IMR-90 (cell line): ENCODE measurements at regions not wholly inside any gene's neighbourhood (a gene's known extent, or its start where the extent isn't known, plus 50 kb on each side); places are given as distances from the start of the nearest gene placed in this dataset.

Experiments
- ATAC-seq: fragments of 200-7000 bp; cut with Tn5 transposase; 2 replicates; pipeline ENCODE4 v1.9.1; 2020; ENCODE audit warnings: low read depth, mild to moderate bottlenecking, moderate library complexity
- BruUV-seq: library from RNA; stranded (reverse); fragments of 400-500 nt; replicated peaks from 2 replicates; lab custom pipeline; 2021; lab: Mats Ljungman, UMichigan
- CTCF ChIA-PET: fragments of 300-600 bp; formaldehyde crosslinking; extraction: SDS; loops from one replicate; lab custom pipeline; 2021; ENCODE audit warnings: antibody characterized with exemption; lab: Yijun Ruan, JAX
- POLR2A ChIA-PET: fragments of 300-600 bp; sonication (Branson Sonifier 250); formaldehyde crosslinking; loops from one replicate; lab custom pipeline; 2022; ENCODE audit warnings: antibody characterized with exemption; ENCODE audit not compliant: unreplicated experiment; lab: Charles Lee
- DNase-seq: peaks from one replicate; pipeline ENCODE4 v3.0.0; 2013
- H2AFZ ChIP-seq: replicated peaks from 2 replicates; pipeline ENCODE3; 2013; ENCODE audit warnings: low read length, mild to moderate bottlenecking; ENCODE audit not compliant: poor library complexity
- H2AK5ac ChIP-seq: 2 replicates; pipeline ENCODE4 v1.6.1; 2013; ENCODE audit warnings: low read depth, low read length, inconsistent platforms
- H2AK9ac ChIP-seq: replicated peaks from 2 replicates; pipeline ENCODE3; 2013; ENCODE audit warnings: mild to moderate bottlenecking, low read depth, low read length, moderate library complexity; ENCODE audit not compliant: poor library complexity
- H2BK120ac ChIP-seq: 2 replicates; pipeline ENCODE4 v1.6.1; 2013; ENCODE audit warnings: low read depth, low read length, inconsistent platforms
- H2BK15ac ChIP-seq: 3 replicates; pipeline ENCODE4 v1.6.1; 2013; ENCODE audit warnings: low read depth, low read length, inconsistent platforms
- H2BK20ac ChIP-seq: 2 replicates; pipeline ENCODE4 v1.6.1; 2013; ENCODE audit warnings: low read depth, mild to moderate bottlenecking, inconsistent platforms, low read length, moderate library complexity
- H2BK5ac ChIP-seq: 2 replicates; pipeline ENCODE4 v1.6.1; 2013; ENCODE audit warnings: mild to moderate bottlenecking, low read depth, low read length, inconsistent platforms; ENCODE audit not compliant: poor library complexity, severe bottlenecking
- H3K14ac ChIP-seq: replicated peaks from 2 replicates; pipeline ENCODE4 v1.6.1; 2013; ENCODE audit warnings: low read depth, low read length, inconsistent platforms
- H3K18ac ChIP-seq: 2 replicates; pipeline ENCODE4 v1.6.1; 2013; ENCODE audit warnings: low read depth, low read length, control low read depth
- H3K23ac ChIP-seq: 2 replicates; pipeline ENCODE4 v1.6.1; 2013; ENCODE audit warnings: low read depth, low read length, inconsistent platforms
- H3K27ac ChIP-seq: 2 replicates; pipeline ENCODE4 v1.5.1; 2013; ENCODE audit warnings: mild to moderate bottlenecking, control low read depth, low read length; ENCODE audit not compliant: insufficient read depth
- H3K27me3 ChIP-seq: 2 replicates; pipeline ENCODE4 v1.6.1; 2013; ENCODE audit warnings: low read length; ENCODE audit not compliant: control insufficient read depth, insufficient read depth
- H3K36me3 ChIP-seq: 2 replicates; pipeline ENCODE4 v1.6.1; 2013; ENCODE audit warnings: low read length, mixed read lengths; ENCODE audit not compliant: control insufficient read depth, insufficient read depth
- H3K4ac ChIP-seq: 2 replicates; pipeline ENCODE4 v1.6.1; 2013; ENCODE audit warnings: low read depth, low read length, inconsistent platforms
- H3K4me1 ChIP-seq: 2 replicates; pipeline ENCODE4 v1.6.1; 2013; ENCODE audit warnings: low read length, mixed read lengths; ENCODE audit not compliant: control insufficient read depth, insufficient read depth
- H3K4me2 ChIP-seq: 2 replicates; pipeline ENCODE4 v1.6.1; 2013; ENCODE audit warnings: low read depth, mild to moderate bottlenecking, control low read depth, low read length, moderate library complexity
- H3K4me3 ChIP-seq: 2 replicates; pipeline ENCODE4 v1.5.1; 2013; ENCODE audit warnings: low read depth, mild to moderate bottlenecking, control low read depth, low read length, moderate library complexity; ENCODE audit not compliant: insufficient read depth
- H3K56ac ChIP-seq: 2 replicates; pipeline ENCODE4 v1.6.1; 2013; ENCODE audit warnings: low read length, inconsistent platforms; ENCODE audit not compliant: insufficient read depth; ENCODE audit errors: extremely low read depth
- H3K79me1 ChIP-seq, 2 experiments: 2 replicates each; pipeline ENCODE4 v1.6.1; 2013; ENCODE audit warnings: low read length in 2 of 2, inconsistent platforms in 1 of 2, low read depth in 1 of 2
- H3K9ac ChIP-seq: 2 replicates; pipeline ENCODE4 v1.6.1; 2013; ENCODE audit warnings: low read depth, low read length, control low read depth
- H3K9me1 ChIP-seq: 2 replicates; pipeline ENCODE4 v1.6.1; 2013; ENCODE audit warnings: low read length, inconsistent platforms; ENCODE audit not compliant: insufficient read depth
- H3K9me3 ChIP-seq: 2 replicates; pipeline ENCODE4 v1.6.1; 2013; ENCODE audit warnings: low read length; ENCODE audit not compliant: control insufficient read depth, insufficient read depth
- H4K20me1 ChIP-seq: 2 replicates; pipeline ENCODE4 v1.6.1; 2013; ENCODE audit warnings: low read length, inconsistent platforms; ENCODE audit not compliant: insufficient read depth
- H4K5ac ChIP-seq: 2 replicates; pipeline ENCODE4 v1.6.1; 2013; ENCODE audit warnings: mild to moderate bottlenecking, low read depth, low read length, control low read depth
- H4K8ac ChIP-seq, 2 experiments: 2 replicates each; pipeline ENCODE4 v1.6.1; 2013; ENCODE audit warnings: low read depth in 2 of 2, low read length in 2 of 2, control low read depth in 1 of 2, inconsistent platforms in 1 of 2
- H4K91ac ChIP-seq: 2 replicates; pipeline ENCODE4 v1.6.1; 2013; ENCODE audit warnings: low read depth, low read length, inconsistent platforms; ENCODE audit not compliant: insufficient read depth
- NFE2L2 ChIP-seq: fragments of 150-350 bp; IDR thresholded peaks from 2 replicates; pipeline ENCODE4 v1.6.1; 2016; ENCODE audit warnings: low read depth, mild to moderate bottlenecking, low read length
- WGBS, 2 experiments: methylation state at CpG; one replicate each; pipeline versions ENCODE4 v1.1.5 to v1.1.7; 2013; ENCODE audit warnings: missing lambda C conversion rate in 2 of 2; ENCODE audit not compliant: insufficient read length in 1 of 2; ENCODE audit errors: extremely low coverage in 2 of 2; 5-methylcytosine and 5-hydroxymethylcytosine counted together
- dilution Hi-C: fragments of 300-500 bp; cut with HindIII; formaldehyde crosslinking; loops from one replicate; pipeline ENCODE4 v1.14.3; 2018; ENCODE audit warnings: low sequenced_read_pairs; ENCODE audit not compliant: unreplicated experiment
- in situ Hi-C: fragments of 300-500 bp; cut with MboI; formaldehyde crosslinking; loops from 3 replicates; pipeline ENCODE4 v1.14.3; 2019; ENCODE audit warnings: low sequenced_read_pairs, inconsistent platforms, mixed read lengths
- intact Hi-C: fragments of 100-400 bp; cut with micrococcal nuclease; formaldehyde crosslinking; loops from 2 replicates; pipeline ENCODE4 v1.10.0; 2022

DNA sequence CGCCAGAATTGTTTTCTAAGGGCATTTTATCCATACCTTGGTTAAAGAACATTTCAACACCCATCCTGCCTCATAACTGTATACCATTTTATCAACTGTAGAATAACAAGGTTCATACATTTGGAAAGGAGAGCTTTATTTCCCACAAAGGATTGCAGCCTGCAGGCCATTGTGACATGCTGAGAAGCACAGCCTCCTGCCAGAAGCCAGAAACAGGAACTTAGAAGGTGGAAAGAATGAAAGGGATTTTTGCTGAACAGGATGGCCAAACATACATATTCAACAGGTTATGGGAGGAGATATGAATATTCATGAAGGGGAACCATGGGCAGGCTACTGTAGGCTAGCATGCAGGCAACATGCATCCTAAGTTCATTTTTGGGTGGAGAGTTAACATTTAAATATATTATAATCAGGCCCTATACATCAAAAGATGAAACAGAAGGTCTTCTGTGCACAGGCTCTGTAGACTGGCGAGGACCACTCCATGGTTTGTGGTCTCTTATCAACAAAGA, 59.9 kb upstream of the DIRAS2 start:
- no CpG with 5 or more reads among the region's 2 CpGs for WGBS, 2 experiments
- POLR2A ChIA-PET, result no interaction called here
- no peak overlapping the region for H2AK5ac ChIP-seq

More for the DNA sequence above, 59.9 kb upstream of the DIRAS2 start:
- H3K9me3 ChIP-seq, result no peaks in the 10 kb centered on the region
- DNase-seq, result no peak
- H3K4me2 ChIP-seq, result no peak overlapping the region
- H4K91ac ChIP-seq, result no peak overlapping the region
- no peak overlapping the region for H2BK5ac ChIP-seq
- no peak overlapping the region for H4K8ac ChIP-seq
- BruUV-seq, result no TSS peak
- no peak overlapping the region for H3K18ac ChIP-seq
- dilution Hi-C loops, result no loop called here
- H3K4me1 ChIP-seq, result no peaks in the 10 kb centered on the region
- H3K14ac ChIP-seq, result no peak overlapping the region
- CTCF ChIA-PET, result interaction anchor here (0.6 kb wide), 1 partner anchor 20 kb away, joined by 3 read pairs; no protein-coding TSS in a partner anchor
- no peak overlapping the region for H2AFZ ChIP-seq
- intact Hi-C loops, result no loop called here
- no peak overlapping the region for H3K23ac ChIP-seq
- H2BK20ac ChIP-seq, result no peak overlapping the region
- H3K4ac ChIP-seq, result no peak overlapping the region
- no peak overlapping the region for H2AK9ac ChIP-seq
- H3K56ac ChIP-seq, result no peak overlapping the region
- no peak overlapping the region for H4K5ac ChIP-seq
- in situ Hi-C loops, result no loop called here
- H3K36me3 ChIP-seq, result no peaks in the 10 kb centered on the region
- H3K9me1 ChIP-seq, result no peaks in the 10 kb centered on the region
- no peaks in the 10 kb centered on the region for H4K20me1 ChIP-seq
- no peak overlapping the region for H2BK15ac ChIP-seq
- no peaks in the 10 kb centered on the region for H3K79me1 ChIP-seq
- ATAC-seq, result no peak
- TF ChIP-seq NFE2L2, result no peak
- H3K4me3 ChIP-seq, result no peak overlapping the region
- no peak overlapping the region for H3K27ac ChIP-seq
- H3K27me3 ChIP-seq, result no peaks in the 10 kb centered on the region
- H2BK120ac ChIP-seq, result no peak overlapping the region
- no peak overlapping the region for H3K9ac ChIP-seq
